ENCODE measurements at regions not wholly inside any gene's neighbourhood (a gene's known extent, or its start where the extent isn't known, plus 50 kb on each side); places are given as distances from the start of the nearest gene placed in this dataset.

DNA sequence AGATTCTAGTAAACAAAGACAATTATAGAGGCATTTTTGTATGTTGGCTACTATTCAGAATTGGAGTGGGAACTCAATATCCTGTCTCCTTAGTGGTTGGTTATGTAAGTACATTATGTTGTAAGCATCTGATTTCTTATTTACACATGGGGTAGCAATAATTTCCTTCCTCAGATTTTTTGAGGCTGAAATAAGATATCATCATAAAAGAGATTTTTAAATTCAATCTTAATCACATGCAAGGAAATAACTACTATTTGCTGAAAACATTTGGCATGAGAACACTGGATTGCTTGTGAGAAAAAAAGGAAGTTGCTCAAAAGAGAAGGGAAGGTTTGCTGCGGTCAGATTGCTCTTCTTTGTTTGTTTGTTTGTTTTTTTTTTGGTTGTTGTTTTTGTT, 437.7 kb upstream of the HS3ST1 start:
- no peaks in the 10 kb centered on the region for H3K79me2 ChIP-seq
- H3K4me1 ChIP-seq, result no peaks in the 10 kb centered on the region
- no peak overlapping the region for H3K4me3 ChIP-seq (ENCODE audit: low read depth, low read length)
- H3K36me3 ChIP-seq (ENCODE audit: control insufficient read depth, insufficient read depth, low read length), result no peaks in the 10 kb centered on the region
- TF ChIP-seq, protein P1, sequence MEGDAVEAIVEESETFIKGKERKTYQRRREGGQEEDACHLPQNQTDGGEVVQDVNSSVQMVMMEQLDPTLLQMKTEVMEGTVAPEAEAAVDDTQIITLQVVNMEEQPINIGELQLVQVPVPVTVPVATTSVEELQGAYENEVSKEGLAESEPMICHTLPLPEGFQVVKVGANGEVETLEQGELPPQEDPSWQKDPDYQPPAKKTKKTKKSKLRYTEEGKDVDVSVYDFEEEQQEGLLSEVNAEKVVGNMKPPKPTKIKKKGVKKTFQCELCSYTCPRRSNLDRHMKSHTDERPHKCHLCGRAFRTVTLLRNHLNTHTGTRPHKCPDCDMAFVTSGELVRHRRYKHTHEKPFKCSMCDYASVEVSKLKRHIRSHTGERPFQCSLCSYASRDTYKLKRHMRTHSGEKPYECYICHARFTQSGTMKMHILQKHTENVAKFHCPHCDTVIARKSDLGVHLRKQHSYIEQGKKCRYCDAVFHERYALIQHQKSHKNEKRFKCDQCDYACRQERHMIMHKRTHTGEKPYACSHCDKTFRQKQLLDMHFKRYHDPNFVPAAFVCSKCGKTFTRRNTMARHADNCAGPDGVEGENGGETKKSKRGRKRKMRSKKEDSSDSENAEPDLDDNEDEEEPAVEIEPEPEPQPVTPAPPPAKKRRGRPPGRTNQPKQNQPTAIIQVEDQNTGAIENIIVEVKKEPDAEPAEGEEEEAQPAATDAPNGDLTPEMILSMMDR (IDR thresholded peaks at IDR 0.05), result no peak
- no peak overlapping the region for H3K4me2 ChIP-seq (ENCODE audit: low read length)
- no peak overlapping the region for H2AFZ ChIP-seq
- H3K9me3 ChIP-seq (ENCODE audit: control insufficient read depth, low read length), result no peaks in the 10 kb centered on the region
- no peak overlapping the region for H3K27ac ChIP-seq
- no peak overlapping the region for H3K9ac ChIP-seq
- H3K27me3 ChIP-seq (ENCODE audit: control insufficient read depth, insufficient read depth, low read length), result no peaks in the 10 kb centered on the region

DNA sequence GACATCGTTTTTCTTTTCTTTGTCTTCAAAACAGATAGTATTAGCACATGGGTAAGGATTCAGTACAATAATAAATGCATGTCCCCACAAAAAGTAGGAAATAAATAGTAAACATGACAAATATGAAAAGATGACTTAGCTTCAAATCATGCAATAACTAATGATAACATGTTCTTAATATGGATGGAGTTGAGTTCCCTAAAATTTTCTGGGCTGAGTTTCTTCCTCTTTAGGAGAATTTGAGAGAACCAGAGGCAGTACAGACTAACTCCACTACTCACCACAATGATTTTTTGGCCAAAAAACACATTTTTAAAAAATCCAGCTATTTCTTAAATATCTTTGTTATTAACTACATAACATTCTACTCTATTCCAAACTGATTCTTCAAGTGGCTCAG, 432.3 kb upstream of the HS3ST1 start:
- H3K4me2 ChIP-seq (ENCODE audit: low read length), result no peak overlapping the region
- H3K9me3 ChIP-seq (ENCODE audit: control insufficient read depth, low read length), result no peaks in the 10 kb centered on the region
- H3K27me3 ChIP-seq (ENCODE audit: control insufficient read depth, insufficient read depth, low read length), result no peaks in the 10 kb centered on the region
- H3K27ac ChIP-seq, result no peak overlapping the region
- TF ChIP-seq, protein P1 (IDR thresholded peaks at IDR 0.05), result no peak
- H3K4me3 ChIP-seq (ENCODE audit: low read depth, low read length), result no peak overlapping the region
- H3K36me3 ChIP-seq (ENCODE audit: control insufficient read depth, insufficient read depth, low read length), result no peaks in the 10 kb centered on the region
- H2AFZ ChIP-seq, result no peak overlapping the region
- H3K9ac ChIP-seq, result no peak overlapping the region
- no peaks in the 10 kb centered on the region for H3K79me2 ChIP-seq
- H3K4me1 ChIP-seq, result no peaks in the 10 kb centered on the region

DNA sequence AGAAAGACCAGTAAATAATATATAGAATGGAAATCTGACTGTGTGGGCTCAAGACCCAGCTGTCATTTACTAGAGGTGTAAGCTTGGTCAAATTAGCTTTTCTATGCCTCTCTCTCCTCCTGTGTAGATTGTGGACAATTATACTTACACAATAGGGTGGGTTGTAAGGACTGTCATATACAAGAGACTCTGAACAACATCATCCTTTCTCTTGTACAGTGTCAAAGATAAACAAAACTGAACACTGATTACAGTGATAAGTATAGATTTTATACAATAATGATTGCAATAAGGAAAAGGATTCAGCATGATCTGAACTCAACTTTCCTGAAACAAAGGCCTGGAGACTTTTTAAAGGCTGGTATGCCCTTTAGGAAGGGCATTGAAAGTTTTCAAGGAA, 429.2 kb upstream of the HS3ST1 start:
- H3K4me3 ChIP-seq (ENCODE audit: low read depth, low read length), result no peak overlapping the region
- H3K36me3 ChIP-seq (ENCODE audit: control insufficient read depth, insufficient read depth, low read length), result no peaks in the 10 kb centered on the region

DNA sequence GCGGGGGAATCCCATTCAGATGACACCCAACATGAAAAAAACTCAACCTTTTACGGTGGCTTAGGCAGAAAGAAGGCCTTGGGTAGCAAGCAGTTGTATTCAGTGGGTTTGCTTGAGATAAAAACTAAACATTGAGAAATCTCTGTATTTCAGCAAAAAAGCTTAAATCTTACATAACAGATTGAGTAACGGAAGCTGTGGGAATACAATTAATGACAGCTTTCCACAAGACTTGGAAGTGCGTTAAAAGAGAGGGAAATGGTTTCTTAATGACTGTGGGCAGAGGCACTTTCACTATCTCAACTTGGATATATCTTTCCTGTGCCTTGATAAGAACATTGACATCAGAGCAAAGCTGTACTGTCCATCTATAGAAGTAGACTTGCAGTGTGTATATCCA, 418.5 kb upstream of the HS3ST1 start:
- Histone ChIP-seq H3K36me3 (ENCODE audit: control insufficient read depth, insufficient read depth, low read length) (no peaks in the 10 kb centered on the region), H3K9me3 (ENCODE audit: control insufficient read depth, low read length) (no peaks in the 10 kb centered on the region), H2AFZ (no peak overlapping the region), H3K4me1 (no peaks in the 10 kb centered on the region), H3K4me3 (ENCODE audit: low read depth, low read length) (no peak overlapping the region), H3K27me3 (ENCODE audit: control insufficient read depth, insufficient read depth, low read length) (no peaks in the 10 kb centered on the region), H3K4me2 (ENCODE audit: low read length) (no peak overlapping the region), H3K79me2 (no peaks in the 10 kb centered on the region), H3K9ac (no peak overlapping the region), H3K27ac (no peak overlapping the region)
- TF ChIP-seq, protein P1 (IDR thresholded peaks at IDR 0.05), result no peak

More for the DNA sequence above, 429.2 kb upstream of the HS3ST1 start:
- no peaks in the 10 kb centered on the region for H3K79me2 ChIP-seq
- no peak overlapping the region for H3K9ac ChIP-seq
- H3K4me2 ChIP-seq (ENCODE audit: low read length), result no peak overlapping the region
- TF ChIP-seq, protein P1 (IDR thresholded peaks at IDR 0.05), result no peak
- no peaks in the 10 kb centered on the region for H3K4me1 ChIP-seq
- H3K27ac ChIP-seq, result no peak overlapping the region
- no peaks in the 10 kb centered on the region for H3K27me3 ChIP-seq (ENCODE audit: control insufficient read depth, insufficient read depth, low read length)
- H3K9me3 ChIP-seq (ENCODE audit: control insufficient read depth, low read length), result no peaks in the 10 kb centered on the region
- no peak overlapping the region for H2AFZ ChIP-seq

DNA sequence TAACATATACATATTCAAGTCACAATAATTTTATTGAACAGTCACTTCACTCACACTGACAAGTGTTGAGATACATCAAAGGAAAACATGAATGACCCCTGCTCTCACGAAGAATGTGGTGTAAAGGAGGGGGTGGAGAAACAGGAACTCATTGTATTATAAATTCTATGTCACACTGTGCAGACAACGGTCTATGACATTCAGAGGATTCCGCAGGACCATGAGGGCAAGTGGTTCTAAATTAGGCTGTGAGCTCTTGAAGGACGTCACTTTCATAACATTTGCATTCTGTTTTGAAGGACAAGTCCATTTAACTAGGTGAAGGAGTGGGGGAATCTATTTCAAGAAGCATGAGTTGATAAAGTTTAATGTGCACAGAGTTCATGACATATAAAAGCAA, 415.2 kb upstream of the HS3ST1 start:
- Histone ChIP-seq H3K36me3 (ENCODE audit: control insufficient read depth, insufficient read depth, low read length) (no peaks in the 10 kb centered on the region), H3K4me2 (ENCODE audit: low read length) (no peak overlapping the region), H3K4me1 (no peaks in the 10 kb centered on the region), H3K9me3 (ENCODE audit: control insufficient read depth, low read length) (no peaks in the 10 kb centered on the region), H3K27ac (no peak overlapping the region), H3K9ac (no peak overlapping the region), H3K4me3 (ENCODE audit: low read depth, low read length) (no peak overlapping the region), H3K27me3 (ENCODE audit: control insufficient read depth, insufficient read depth, low read length) (no peaks in the 10 kb centered on the region), H2AFZ (no peak overlapping the region), H3K79me2 (no peaks in the 10 kb centered on the region)
- TF ChIP-seq, protein P1 (IDR thresholded peaks at IDR 0.05), result no peak
